PC-9 (cell line): ENCODE measurements at regions not wholly inside any gene's neighbourhood (a gene's known extent, or its start where the extent isn't known, plus 50 kb on each side); places are given as distances from the start of the nearest gene placed in this dataset.

Source experiments
- BruUV-seq: library from RNA; stranded (reverse); fragments of 400-500 nt; replicated peaks from 2 replicates; lab custom pipeline; 2021; lab: Mats Ljungman, UMichigan
- CTCF ChIA-PET: fragments of 300-600 bp; sonication (Branson Sonifier 250); formaldehyde crosslinking; loops from one replicate; lab custom pipeline; 2022; ENCODE audit warnings: antibody characterized with exemption; lab: Charles Lee
- POLR2A ChIA-PET: fragments of 300-600 bp; sonication (Branson Sonifier 250); formaldehyde crosslinking; loops from one replicate; lab custom pipeline; 2022; ENCODE audit warnings: antibody characterized with exemption; ENCODE audit not compliant: unreplicated experiment; lab: Charles Lee
- DNase-seq, 2 experiments: peaks; one replicate each; pipeline versions ENCODE4 v3.0.0 to v3.0.0-alpha.2; 2015 to 2022; ENCODE audit warnings: mixed read lengths in 1 of 2
- H2AFZ ChIP-seq: fragments of 200-600 bp; sonication (generic); 2 replicates; pipeline ENCODE4 v1.8.1; 2017; ENCODE audit warnings: antibody characterized with exemption
- H3F3A ChIP-seq: fragments of 200-600 bp; sonication (generic); 2 replicates; pipeline ENCODE4 v1.8.1; 2017; ENCODE audit warnings: antibody characterized with exemption, mild to moderate bottlenecking, low read depth; ENCODE audit not compliant: insufficient read depth
- H3K27ac ChIP-seq: fragments of 200-600 bp; sonication (generic); 2 replicates; pipeline ENCODE4 v1.6.1; 2016; ENCODE audit warnings: mixed run types
- H3K27me3 ChIP-seq: fragments of 200-600 bp; sonication (generic); 2 replicates; pipeline ENCODE4 v1.6.1; 2016; ENCODE audit warnings: low read depth, mixed run types; ENCODE audit not compliant: insufficient read depth
- H3K36me3 ChIP-seq: fragments of 200-600 bp; sonication (generic); 2 replicates; pipeline ENCODE4 v1.6.1; 2016; ENCODE audit warnings: low read depth, mixed run types
- H3K4me1 ChIP-seq: fragments of 200-600 bp; sonication (generic); replicated peaks from 2 replicates; pipeline ENCODE4 v1.6.1; 2016; ENCODE audit warnings: mixed run types; ENCODE audit not compliant: insufficient read depth
- H3K4me2 ChIP-seq: fragments of 200-600 bp; sonication (generic); 2 replicates; pipeline ENCODE4 v1.6.1; 2017; ENCODE audit warnings: mixed run types
- H3K4me3 ChIP-seq: fragments of 200-600 bp; sonication (generic); 2 replicates; pipeline ENCODE4 v1.6.1; 2016; ENCODE audit warnings: mixed run types
- H3K79me2 ChIP-seq: fragments of 200-600 bp; sonication (generic); 2 replicates; pipeline ENCODE4 v1.6.1; 2017; ENCODE audit warnings: low read depth, mixed run types
- H3K9me2 ChIP-seq: fragments of 200-600 bp; sonication (generic); 2 replicates; pipeline ENCODE4 v1.8.1; 2017; ENCODE audit warnings: mild to moderate bottlenecking; ENCODE audit not compliant: insufficient read depth
- H3K9me3 ChIP-seq: fragments of 200-600 bp; sonication (generic); 2 replicates; pipeline ENCODE4 v1.8.1; 2016; ENCODE audit warnings: low read depth; ENCODE audit not compliant: insufficient read depth
- H4K20me1 ChIP-seq: fragments of 200-600 bp; sonication (generic); 2 replicates; pipeline ENCODE4 v1.8.1; 2017; ENCODE audit not compliant: insufficient read depth
- CTCF ChIP-seq: fragments of 200-600 bp; sonication (generic); conservative IDR thresholded peaks from 2 replicates; pipeline ENCODE4 v1.6.1; 2017; ENCODE audit warnings: mixed run types, antibody characterized with exemption, mild to moderate bottlenecking, moderate library complexity
- EZH2 ChIP-seq: fragments of 200-600 bp; sonication (generic); IDR thresholded peaks from 2 replicates; pipeline ENCODE4 v1.8.0; 2017; ENCODE audit warnings: antibody characterized with exemption, low read depth
- intact Hi-C: fragments of 100-400 bp; cut with micrococcal nuclease; formaldehyde crosslinking; loops from one replicate; pipeline ENCODE4 v1.10.0; 2022; ENCODE audit not compliant: unreplicated experiment

GRCh38 chr16:88320947-88321634, 61.7 kb upstream of the ZNF469 start:
- intact Hi-C loops, result no loop called here
- no peaks in the 10 kb centered on the region for H3K79me2 ChIP-seq
- no peaks in the 10 kb centered on the region for H3K9me2 ChIP-seq
- TF ChIP-seq CTCF (no peak), EZH2 (no peak)
- peaks cover 3% of the 10 kb centered on the region for H3K4me1 ChIP-seq
- H4K20me1 ChIP-seq, result no peaks in the 10 kb centered on the region
- POLR2A ChIA-PET, result no interaction called here
- no TSS peak for BruUV-seq
- no peaks in the 10 kb centered on the region for H3K9me3 ChIP-seq
- no peak overlapping the region for H2AFZ ChIP-seq
- no peak overlapping the region for H3K4me3 ChIP-seq
- no peak overlapping the region for H3K4me2 ChIP-seq
- H3F3A ChIP-seq, result no peaks in the 10 kb centered on the region
- H3K36me3 ChIP-seq, result no peaks in the 10 kb centered on the region
- H3K27me3 ChIP-seq, result no peaks in the 10 kb centered on the region
- CTCF ChIA-PET, result no interaction called here
- no peak overlapping the region for H3K27ac ChIP-seq
- no peak for DNase-seq

DNA sequence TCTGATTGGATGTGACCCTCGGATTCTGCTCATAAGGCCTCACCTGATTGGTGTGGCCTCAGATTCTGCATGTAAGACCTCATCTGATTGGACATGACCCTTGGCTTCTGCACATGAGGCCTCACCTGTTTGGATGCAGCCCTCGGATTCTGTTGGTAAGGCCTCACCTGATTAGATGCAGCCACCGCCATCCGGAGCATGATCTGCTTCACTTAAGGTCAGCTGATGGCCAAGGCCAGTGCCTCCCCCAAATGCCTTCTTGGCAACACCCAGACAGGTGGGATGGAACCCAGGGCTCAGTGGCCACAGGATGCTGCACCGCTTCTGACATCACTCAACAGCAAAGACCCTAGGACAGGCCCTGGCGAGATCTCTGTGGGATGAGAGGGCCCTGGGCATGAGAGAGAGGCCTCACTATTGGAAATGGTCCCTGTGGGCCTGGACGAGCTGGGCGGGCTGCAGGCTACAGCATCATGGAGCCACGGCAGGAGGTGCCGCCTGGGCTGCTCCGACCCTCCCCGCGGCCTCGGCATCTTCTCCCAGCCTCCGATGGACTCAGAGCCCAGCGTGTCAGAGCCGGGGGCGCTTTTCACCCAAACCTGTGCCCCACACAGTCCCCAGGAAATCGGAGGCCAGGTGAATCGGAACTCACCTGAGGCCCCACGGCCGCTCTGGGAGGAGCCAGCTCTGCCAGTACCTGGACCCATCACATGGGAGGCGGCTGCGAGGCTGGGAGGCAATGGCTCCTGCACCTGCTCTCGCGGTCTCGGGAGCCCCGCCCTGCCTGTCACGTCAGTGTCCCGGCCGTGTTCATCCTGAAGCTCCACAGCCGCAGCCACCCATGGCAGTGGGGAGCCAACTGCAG, 60.9 kb upstream of the ZNF469 start:
- Histone ChIP-seq H3K27me3 (no peaks in the 10 kb centered on the region), H3K4me3 (no peak overlapping the region), H3K9me3 (no peaks in the 10 kb centered on the region), H3K4me2 (no peak overlapping the region), H3K79me2 (no peaks in the 10 kb centered on the region), H3K9me2 (no peaks in the 10 kb centered on the region), H3K4me1 (no peaks in the 10 kb centered on the region), H3F3A (no peaks in the 10 kb centered on the region), H3K36me3 (no peaks in the 10 kb centered on the region), H2AFZ (no peak overlapping the region), H4K20me1 (no peaks in the 10 kb centered on the region), H3K27ac (no peak overlapping the region)
- BruUV-seq, result no TSS peak
- POLR2A ChIA-PET, result no interaction called here
- intact Hi-C loops, result no loop called here
- TF ChIP-seq EZH2 (no peak), CTCF (no peak)
- CTCF ChIA-PET, result no interaction called here
- DNase-seq, result no peak

DNA sequence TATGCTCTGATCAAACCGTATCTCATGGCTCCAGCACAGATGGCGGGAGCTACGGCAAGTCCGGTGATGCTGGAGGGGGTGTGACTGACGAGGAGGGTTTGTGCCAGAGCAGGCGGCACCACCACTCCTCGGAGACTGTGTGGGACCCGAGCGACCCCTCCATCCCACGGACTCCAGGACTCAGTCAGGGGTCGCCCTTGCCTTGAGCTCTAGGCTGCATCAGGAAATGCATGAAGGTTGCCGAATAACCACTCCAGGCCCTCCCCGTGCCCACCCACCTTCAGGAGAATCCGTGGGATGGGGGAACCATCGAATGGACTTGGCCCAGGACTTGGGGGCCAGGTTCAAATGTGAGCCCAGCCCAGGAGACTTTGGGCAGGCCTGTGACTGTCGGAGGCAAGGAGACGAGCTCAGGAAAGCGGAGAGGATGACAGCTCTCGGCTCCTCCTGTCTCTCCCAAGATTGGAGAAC, 60.2 kb upstream of the ZNF469 start:
- CTCF ChIA-PET, result no interaction called here
- no peaks in the 10 kb centered on the region for H3K27me3 ChIP-seq
- intact Hi-C loops, result no loop called here
- POLR2A ChIA-PET, result no interaction called here
- H4K20me1 ChIP-seq, result no peaks in the 10 kb centered on the region
- TF ChIP-seq CTCF (no peak), EZH2 (no peak)
- H3K4me3 ChIP-seq, result no peak overlapping the region
- no peaks in the 10 kb centered on the region for H3F3A ChIP-seq
- H3K4me1 ChIP-seq, result no peaks in the 10 kb centered on the region
- no peaks in the 10 kb centered on the region for H3K36me3 ChIP-seq
- H3K9me2 ChIP-seq, result no peaks in the 10 kb centered on the region
- no peaks in the 10 kb centered on the region for H3K9me3 ChIP-seq
- no peak overlapping the region for H2AFZ ChIP-seq
- H3K4me2 ChIP-seq, result no peak overlapping the region
- no peaks in the 10 kb centered on the region for H3K79me2 ChIP-seq
- no peak for DNase-seq
- BruUV-seq, result no TSS peak
- no peak overlapping the region for H3K27ac ChIP-seq
